Transverse colon (tissue), 4 donors: ENCODE measurements at regions not wholly inside any gene's neighbourhood (a gene's known extent, or its start where the extent isn't known, plus 50 kb on each side); places are given as distances from the start of the nearest gene placed in this dataset.

Experiments used
- CTCF ChIP-seq, 5 experiments: fragments of 200-600 bp in 3 of 5; fragments of 450-650 bp in 2 of 5; sonication (generic) in 3 of 5; IDR thresholded peaks; 1 replicate in 2 of 5; 2 replicates in 3 of 5; pipeline ENCODE4 v1.5.1; 2016 to 2017; ENCODE audit warnings: antibody characterized with exemption in 5 of 5, inconsistent platforms in 3 of 5, mild to moderate bottlenecking in 2 of 5, moderate library complexity in 1 of 5
- EP300 ChIP-seq: sonication (generic); formaldehyde crosslinking; IDR thresholded peaks from one replicate; pipeline ENCODE4 v1.6.1; 2017; ENCODE audit warnings: antibody characterized with exemption, low read depth
- POLR2AphosphoS5 ChIP-seq, 3 donors: sonication (generic); formaldehyde crosslinking; IDR thresholded peaks; one replicate each; pipeline ENCODE4 v1.6.1; 2016; ENCODE audit warnings: antibody characterized with exemption in 3 of 3

- TF ChIP-seq CTCF (IDR thresholded peaks at IDR 0.05) (no peak), POLR2AphosphoS5 (IDR thresholded peaks at IDR 0.05) (no peak), EP300 (no peak)
Observed at GRCh38 chr3:102348904-102349303, 85.9 kb upstream of the ZPLD1 start.
